ENCODE measurements at regions not wholly inside any gene's neighbourhood (a gene's known extent, or its start where the extent isn't known, plus 50 kb on each side); places are given as distances from the start of the nearest gene placed in this dataset.
"Not testable (repeated sequence)": the region's sequence is repeated elsewhere in the genome, so short reads cannot be mapped to it uniquely, and the experiment has no call there.

DNA sequence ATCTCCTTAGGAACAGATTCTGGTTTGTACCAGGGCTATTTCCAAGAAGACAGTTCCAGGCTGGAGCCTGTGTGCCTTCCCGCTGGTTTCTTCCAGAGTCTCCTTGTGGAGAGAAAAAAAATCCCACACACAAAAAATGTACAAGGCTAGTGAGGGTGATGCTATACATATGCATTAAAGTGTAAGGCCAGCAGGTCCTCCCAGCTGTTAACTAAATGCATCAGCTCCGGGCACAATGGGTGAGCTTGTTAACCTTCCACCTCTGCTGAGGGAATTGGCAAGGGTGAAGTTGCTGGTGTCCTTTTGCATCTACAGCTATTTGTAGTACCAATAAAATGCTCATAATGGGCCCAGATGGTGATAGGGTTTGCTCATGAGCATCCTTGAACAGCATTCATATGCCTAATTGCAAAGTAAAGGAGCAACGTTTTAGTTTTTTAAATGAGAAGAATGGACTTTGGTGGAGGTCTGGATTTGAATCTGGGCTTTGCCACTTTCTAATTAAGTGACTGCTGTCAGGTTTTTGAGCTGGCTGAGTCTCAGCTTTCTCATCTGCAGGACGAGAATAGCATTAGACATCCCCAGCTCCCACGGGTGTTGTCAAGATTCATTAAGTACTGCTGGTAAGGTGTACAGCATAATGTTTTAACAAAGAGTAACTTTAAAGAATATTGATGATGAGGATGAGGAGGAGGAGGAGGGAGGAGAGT, 361.8 kb downstream of the QKI start:
- peak; percentile 15 for DNase-seq

DNA sequence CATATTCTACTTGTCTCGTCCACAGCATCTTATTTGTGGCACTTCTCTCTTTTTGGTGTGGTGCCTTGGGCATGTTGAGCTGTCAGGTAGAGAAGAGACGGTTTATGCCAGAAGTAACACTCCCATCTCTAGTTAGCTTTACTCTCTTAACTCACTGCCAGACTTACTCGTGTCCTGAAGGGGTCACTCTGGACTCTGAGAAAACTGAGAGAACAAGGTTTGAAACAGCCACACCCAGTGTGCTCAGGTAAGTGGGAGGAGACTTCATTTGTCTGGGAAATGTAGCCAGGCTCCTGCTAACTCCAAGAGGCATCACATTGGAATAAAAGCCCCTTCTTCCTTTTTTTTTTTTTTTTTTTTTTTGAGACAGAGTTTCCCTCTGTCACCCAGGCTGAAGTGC, 360.8 kb downstream of the QKI start:
- DNase-seq: no peak

DNA sequence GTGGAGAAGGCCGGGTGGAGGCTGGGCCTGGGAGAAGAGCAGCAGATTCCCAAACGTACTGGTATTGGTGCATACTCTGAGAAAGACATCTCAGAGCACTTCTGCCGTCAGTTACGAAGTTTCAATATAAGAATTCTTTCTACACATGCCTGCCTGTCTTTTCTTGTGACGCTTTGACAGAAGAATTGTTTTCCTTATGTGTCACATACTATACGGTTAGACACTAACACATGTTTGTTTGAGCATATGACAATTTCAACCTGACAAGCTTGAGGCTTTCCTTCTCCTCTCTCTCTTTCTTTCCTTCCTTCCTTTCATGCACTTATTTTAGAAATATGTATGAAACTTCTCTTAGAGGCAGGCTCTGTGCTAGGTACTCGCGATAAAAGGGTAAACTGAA, 360.0 kb downstream of the QKI start:
- DNase-seq: no peak

DNA sequence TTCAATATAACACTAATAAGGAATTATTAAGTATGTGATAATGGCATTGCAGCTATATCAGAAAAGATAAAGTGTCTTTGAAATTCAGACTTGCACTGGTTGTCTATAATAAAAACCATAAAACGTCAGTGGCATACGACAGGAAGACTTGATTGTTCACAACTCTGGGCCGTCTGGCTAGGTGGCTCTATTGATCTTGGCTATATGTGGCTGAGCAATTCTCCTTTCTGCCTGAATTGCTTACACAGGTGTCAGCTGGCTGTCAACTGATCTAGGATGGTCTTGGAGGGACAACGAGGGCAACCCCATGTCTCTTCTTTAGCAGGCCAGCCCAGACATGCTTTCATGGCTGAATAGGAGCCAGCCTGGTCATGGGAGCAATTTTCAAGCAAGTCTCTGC, 359.1 kb downstream of the QKI start:
- DNase-seq: no peak

DNA sequence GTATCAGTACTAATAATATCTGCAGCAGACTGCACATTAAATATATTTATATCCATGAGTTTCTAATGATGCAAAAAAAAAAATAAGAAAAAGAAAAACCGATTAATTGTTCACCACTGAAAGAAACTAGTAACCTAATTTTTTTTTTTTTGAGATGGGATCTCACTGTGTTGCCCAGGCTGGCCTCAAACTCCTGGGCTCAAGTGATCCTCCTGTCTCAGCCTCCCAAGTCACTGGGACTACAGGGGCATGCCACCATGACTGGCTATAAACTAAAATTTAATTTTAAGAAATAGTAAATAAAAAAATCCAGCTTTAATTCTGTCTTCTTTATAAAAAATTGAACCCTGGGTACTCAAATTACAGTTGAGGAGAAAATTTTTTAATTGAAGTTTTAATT, 358.2 kb downstream of the QKI start:
- no peak for DNase-seq

DNA sequence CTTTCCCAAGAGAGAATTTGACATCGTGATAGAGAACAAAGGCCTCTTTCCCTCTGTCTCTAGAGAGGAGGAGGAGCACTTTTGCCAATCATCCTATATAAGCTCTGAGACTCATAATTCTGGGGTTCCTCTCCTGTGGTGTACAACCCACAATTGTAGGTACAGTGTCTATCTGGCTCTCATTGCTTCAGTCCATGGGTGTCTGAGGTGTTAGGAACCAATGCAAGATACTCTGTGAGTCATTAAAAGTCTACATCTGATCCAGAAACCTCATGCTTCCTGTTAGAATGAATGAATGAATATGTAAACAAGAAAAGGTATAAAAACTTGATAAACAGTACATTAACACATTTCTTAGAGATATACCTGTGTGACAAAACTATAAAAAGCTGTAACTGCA, 356.7 kb downstream of the QKI start:
- DNase-seq: no peak

DNA sequence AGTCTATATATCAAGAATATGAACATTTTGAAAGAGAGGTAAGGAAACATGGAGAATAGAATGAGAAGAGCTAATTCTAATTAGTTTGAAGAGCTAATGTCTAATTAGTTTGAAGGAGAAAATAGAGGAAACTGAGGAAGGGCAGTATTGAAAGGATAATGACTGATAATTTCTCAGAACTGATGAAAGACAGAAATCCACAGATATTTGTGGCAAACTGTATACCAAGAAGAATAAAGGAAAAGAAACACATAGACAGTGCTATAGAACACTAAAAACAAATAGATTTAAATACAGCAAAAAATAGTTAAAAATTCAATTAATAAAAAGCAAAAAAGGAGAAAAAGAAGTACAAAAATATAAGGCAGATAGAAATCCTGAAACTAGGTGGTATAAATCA, 354.4 kb downstream of the QKI start:
- DNase-seq: no peak

DNA sequence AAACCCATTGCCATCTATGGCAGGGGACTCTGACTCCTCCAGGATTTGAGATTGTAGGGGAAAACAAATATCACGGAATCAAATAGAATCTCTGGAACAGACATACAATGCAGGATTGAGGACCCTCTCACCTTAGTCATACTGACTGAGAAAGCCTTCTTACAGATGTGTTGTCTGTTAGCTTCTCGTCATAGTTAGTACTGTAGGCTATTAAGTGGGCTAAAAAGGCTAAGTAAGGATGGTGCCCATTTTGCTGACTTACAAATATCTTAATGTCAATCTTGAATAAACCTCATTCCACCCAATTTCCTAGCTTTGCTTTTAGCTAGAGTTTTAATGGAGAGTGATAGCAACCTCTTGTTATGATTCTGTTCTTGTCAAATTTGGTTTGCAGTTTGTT, 352.4 kb downstream of the QKI start:
- DNase-seq: no peak

DNA sequence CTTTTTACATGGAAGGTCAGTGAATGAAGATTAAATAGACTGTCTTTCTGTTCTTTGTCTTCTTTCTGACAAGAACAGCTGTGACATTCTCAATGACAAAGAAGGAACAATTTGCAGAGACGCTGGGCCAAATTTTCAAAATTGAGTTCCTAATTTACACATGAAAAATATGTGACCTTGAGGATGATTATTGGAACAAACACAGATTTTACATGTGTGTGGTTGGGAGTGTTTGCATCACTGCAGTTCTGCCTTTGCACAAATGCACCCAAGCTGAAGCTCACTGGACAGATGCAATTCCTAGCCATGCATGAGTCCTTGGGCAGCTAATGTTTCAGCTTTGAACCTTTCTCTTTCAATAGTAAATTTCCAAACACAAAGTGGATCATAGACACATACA, 350.8 kb downstream of the QKI start:
- DNase-seq: no peak

DNA sequence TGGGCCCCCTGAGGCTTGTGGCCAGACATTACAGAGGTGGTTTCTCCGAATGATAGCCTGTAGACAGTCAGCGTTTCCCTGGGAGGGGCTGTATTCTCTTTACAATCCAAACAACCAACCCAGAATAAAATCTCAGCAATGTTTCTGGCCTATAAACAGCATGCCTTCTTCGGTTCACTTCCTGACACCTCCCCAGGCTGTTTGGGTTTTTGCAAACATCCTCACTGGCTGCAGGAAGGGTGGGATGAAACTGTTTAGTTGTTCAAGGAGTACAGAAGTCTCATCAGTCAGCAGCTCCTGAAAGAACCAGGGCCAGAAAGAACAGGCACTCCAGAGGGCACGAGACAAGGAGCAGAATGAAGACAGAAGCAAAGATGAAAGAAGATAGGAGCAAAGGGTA, 350.0 kb downstream of the QKI start:
- DNase-seq: no peak

DNA sequence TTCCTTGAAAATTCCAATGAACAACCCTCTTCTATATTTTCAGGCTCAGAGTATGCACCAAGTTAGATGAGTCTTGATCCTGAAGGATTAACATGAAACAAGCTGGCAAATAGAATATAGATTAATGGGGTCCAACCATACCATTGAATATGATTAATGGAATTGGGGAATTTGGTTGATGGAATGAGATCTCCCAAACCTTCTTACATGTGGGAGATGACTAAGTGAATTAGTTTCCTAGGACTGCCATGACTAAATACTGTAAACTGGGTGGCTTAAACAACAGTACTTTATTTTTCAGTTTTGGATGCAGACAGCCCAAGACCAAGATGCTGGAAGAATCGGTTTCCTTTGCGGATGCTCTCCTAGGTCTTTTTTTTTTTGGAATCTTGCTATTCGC, 347.0 kb downstream of the QKI start:
- no peak for DNase-seq

DNA sequence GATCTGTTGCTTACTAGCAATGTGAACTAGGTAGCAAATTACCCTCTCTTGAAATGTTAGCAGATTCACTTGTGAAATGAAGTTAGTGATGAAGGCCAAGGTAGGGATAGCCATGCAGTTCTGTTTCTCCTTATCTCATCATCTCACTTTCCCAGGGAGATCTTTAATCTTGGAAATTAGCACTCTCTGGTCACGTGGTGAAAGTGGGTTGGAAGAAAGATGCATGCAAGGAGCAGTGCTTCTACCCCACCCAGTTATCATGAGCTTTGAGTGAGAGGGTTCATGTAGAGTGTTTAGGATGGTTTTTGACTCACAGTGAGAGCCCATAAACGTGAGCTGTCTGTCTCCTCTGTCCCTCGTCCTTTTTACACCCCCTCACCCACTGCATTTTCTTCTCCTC, 346.3 kb downstream of the QKI start:
- DNase-seq: no peak

DNA sequence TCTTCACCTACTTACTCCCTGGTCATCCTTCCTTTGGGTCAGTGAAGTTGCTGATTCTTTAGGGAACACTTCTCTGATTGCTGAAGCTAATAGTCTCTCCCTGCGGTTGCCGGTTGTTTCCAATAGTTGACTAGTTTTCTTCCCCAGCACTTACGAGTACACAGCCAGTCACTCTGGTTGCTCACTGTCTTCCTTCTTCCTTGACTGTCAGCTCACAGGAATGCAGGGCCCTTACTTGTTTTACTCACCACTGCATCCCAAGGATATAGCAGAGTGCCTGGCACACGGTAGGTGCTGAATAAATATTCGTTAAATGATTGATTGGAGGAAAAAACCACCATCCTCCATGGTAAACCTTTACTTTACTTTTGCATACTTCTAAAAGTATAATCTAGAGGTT, 345.0 kb downstream of the QKI start:
- DNase-seq: no peak

DNA sequence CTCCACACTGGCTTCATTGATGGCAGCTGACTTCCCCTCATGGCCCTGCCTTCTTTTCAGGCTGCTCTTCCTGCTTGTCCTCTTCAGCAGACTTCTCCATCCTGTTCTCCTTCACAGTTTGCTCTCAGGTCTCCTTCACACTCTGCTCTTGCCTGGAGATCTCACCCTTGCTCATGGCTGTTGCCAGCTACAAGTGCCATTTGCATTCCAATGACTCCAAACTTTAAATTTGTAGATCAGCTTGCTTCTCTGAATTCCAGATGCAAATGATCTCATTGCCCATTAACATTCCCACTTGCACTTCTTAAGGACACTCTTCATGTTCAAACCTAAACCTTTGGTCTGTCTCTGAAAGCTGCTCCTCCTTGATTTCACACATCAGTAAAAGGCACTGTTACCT, 343.0 kb downstream of the QKI start:
- DNase-seq: no peak

DNA sequence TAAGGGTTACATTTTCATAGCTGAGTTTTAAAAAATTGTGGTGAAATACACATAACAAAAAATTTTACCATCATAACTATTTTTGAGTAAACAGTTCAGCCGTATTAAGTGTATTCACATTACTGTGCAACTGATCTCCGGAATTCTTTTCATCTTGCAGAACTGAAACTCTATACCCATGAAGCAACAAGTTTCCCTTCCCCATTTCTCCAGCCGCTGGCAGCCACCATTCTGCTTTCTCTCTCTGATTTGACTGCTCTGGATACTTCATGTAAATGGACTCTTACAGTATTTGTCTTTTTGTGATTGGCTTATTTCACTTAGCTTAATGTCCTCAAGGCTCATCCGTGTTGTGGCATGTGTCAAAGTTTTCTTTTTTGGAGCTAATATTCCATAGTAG, 341.6 kb downstream of the QKI start:
- no peak for DNase-seq

DNA sequence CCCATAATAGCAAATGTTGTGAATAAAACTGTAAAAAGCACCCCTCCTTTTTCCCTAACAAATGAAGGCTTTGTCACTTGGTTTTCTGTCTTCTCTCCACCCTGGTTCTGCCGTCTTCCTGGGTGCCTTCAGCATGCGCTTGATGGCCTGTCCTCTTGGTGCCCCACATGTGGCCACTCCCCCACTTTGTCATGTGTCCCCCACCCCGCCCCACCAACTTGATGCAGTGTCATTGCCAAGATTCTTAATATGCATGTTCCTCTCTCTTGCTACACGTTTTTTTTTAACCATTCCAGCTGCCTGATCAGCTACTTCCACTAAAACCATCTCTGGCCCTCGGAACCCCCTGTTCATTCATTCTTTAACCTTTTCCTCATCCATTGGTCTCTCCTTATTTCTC, 340.3 kb downstream of the QKI start:
- DNase-seq: no peak

DNA sequence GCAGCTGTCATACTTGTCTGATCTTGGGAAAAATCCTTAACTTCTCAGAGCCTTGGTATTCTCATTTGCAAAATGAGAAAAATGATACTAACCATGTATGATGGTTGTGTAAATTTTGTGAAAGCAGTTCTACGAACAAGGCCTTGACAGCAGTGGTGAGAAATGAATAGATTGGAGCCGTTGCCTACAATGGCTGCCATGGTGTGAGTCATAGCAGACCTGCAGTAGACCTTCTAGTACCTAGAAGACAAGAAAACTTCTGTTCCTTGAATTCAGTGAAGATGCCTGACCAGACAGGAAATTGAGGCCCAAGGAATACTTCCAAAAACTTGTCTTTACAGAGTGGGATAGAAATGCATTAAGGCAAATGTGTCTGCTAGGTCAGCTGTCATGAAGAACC, 338.9 kb downstream of the QKI start:
- DNase-seq: no peak

DNA sequence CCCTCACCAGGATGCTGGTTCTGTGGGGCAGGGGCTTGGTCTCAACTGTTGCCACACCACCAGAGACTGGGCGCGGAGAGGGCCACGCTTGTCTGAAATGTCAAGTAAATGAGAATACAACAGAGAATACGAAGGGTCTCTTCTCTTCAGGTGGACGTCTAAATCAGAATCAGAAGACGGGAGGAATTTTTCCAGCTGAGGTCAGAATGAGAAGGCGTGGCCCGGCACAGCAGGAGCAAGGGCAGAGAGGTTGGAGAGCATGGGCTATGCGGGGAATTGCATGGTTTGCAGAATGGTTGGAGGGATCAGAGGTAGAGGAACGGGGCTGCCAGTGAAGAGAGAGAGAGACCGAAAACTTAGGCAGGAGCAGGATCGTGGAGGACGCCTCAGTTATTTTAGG, 337.9 kb downstream of the QKI start:
- no peak for DNase-seq

DNA sequence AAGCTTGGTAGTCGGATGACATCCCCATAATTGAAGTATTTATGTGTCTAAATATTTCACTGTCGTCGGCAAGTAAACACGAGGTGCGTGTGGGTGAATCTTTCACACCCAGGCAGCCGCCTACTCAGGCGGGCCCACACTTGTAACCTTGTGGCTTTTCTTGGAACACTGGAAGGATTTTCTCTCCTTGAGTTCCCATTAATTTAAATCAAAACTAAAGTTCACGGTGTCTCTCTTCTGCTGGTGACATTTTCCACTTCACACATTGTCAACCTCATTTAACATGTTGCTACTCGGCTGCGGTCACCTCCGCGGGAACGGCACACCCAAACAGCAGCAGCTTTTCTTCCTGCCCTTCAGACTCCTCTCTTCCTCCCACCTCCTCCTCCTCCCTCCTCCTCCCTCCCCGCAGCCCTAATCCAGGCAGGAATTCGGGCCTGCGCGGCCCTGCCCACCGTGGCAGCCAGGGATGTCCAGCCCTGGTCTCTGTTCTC, 336.6 kb downstream of the QKI start:
- peak; percentile 59 for DNase-seq

DNA sequence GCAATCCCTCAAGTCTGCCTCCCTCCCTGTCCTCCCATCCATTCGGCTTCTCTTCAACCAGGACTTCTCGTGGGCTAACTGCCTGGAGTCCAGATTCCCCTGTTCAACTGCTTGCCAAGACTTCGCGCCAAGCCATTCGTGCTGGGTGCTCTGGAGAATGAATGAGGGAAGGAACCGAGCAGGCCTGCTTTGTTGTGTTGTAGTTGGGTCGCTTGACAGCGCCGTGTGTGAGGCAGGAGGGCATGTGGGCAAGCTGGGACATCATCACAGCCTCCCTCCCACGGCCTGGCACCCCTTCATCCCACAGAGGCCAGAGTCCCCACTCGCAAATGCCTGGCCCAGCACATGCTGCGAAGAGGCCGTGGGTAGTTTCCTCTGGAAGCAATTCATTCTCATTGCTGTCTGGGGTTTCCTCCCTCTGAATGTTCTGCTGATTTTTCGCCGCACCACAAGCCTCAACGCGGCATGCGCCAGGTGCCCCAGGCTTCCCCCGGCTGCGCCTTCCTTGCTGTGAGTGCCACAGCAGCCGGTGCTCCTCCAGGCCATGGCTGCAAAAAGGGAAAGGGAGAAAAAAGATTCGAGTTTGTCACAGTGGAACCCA, 336.0 kb downstream of the QKI start:
- DNase-seq: peak; percentile 20

DNA sequence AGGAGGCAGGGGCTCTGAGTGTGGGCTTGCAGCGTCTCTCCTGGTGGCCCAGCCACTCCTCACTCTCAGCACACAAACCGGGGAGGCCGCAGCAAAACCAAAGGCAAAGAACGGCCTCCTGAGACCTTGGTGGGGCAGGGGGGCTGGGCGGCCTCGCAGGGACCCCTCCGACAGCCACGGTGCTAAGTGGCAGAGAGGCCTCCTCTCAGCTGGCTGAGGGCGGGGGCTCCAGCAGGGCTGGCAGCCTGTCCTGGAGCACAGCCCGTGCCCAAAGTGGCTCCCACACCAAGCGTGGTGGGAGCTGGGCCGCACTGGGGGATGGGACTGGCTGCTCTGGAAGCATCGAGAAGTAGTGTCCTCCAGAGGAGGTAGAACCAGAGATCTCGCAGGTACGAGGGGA, 334.4 kb downstream of the QKI start:
- no peak for DNase-seq

DNA sequence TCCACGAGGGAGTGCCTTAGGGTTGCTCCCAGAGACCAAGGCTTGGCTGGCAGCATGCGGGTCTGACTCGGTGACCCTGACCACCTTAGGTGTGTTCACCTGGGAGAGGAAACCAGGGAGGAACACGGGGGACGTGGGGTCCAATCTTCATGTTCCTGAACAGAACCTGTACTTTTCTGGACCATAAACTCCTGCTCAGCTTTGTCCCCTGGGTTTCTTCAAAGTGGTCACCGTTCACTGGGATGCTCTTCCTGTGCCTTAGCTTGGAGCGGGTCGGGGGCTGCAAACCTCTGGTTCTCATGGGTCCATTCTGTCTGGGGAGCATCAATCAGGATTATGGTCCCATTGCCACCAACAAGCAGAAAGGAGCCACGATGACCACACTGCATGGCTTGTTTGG, 333.5 kb downstream of the QKI start:
- DNase-seq: no peak

DNA sequence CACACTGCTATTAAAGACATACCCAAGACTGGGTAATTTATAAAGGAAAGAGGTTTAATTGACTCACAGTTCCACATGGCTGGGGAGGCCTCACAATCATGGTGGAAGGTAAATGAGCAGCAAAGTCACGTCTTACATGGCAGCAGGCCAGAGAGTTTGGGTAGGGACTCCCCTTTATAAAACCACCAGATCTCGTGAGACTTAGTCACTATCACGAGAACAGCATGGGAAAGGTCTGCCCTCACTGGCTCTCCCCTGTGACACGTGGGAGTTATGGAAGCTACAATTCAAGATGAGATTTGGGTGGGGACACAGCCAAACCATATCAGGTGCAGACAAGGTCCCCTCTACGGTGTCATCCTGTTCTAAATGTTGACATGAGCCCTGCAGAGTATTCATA, 332.5 kb downstream of the QKI start:
- not testable (repeated sequence) for DNase-seq

DNA sequence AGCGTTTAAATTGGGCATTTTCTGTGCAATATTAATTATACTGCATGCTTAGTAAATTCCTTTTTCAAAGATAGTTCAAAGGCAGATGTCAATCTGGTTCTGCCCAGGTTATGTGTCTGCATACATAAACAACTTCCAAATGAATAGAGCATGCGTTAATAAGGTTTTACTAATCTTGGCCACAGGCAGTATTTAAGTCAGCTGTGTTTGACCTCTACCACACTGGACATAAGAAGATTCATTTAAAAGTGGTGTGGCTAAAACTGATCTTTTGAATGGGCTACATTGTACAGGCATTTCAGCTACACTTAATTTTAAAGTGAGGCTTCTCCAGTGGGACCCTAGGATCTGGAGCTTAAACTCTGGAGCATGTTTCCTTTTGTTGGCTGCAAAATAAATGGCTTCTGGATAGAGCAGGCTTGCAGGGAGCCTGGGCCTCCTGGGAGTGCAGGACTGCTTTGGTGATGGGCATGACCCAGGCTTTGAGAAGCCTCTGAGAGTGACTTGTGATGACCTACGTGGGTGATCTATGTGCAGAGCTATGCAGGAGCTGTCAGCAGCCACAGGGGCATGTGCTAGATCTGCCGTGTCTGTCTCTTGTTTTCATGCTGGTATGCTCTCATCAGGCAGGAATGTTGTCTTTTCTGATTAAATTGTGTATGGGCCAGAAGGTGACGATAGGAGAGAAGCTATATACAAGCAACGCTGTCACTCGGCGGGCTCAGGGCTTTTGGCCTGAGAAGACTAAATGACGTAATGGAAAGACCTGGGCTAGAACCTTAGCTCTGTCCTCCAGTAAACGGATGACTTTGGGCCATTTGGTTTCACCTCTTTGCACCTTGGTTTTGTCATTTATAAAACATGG, 331.2 kb downstream of the QKI start:
- no peak for DNase-seq
